SHP77 (cell line): ENCODE measurements at regions not wholly inside any gene's neighbourhood (a gene's known extent, or its start where the extent isn't known, plus 50 kb on each side); places are given as distances from the start of the nearest gene placed in this dataset.
"Not testable (repeated sequence)": the region's sequence is repeated elsewhere in the genome, so short reads cannot be mapped to it uniquely, and the experiment has no call there.

Experiments used
- DNase-seq, 2 experiments: peaks; one replicate each; lab custom pipeline; 2025; lab: John Stamatoyannopoulos, UW

DNA sequence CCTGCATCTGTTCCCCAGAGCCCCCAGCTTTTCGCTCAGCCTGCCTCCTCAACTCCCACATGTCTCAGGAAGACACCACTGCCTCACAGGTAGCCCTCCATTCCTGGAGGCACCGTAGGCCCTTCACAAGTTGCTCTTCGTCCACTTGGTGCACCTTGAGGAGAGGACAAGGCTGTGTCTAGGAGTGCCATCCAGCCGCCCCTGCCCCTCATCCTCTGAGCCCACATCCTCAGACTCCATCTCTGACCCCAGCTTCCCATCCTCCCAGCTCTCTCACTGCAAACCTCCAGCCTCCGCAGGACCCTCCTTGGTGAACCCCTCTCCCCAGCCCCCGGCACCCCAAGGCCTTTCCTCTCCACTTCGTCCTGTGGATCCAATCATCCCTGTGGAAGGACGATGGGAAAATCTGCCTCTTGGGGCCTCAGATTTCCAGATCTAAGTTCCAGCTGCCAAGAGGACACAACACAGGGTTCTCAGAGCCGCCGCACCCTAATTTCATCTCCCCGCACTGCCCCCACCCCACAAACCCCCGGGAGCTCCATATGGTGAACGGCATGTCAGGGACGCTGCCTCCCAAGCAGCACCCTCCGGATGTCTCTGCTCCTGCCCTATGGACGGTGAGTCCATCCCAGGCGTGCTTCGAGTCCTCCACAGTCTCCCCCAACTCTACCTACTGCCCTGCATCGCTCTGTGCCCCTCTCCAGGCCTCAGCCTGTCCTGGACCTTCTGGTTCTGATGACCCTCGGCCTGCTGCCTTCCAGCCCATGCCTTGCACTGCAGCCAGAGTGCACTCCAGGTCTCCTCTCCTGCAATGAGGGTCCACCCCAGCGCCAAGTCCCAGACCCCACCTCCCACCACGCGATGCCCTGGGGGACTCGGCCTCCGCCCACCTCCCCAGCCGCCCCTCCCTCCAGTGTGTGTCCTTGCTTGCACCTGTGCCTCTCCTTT is 314.1 kb upstream of the DIO3 start:
- no peak for DNase-seq

DNA sequence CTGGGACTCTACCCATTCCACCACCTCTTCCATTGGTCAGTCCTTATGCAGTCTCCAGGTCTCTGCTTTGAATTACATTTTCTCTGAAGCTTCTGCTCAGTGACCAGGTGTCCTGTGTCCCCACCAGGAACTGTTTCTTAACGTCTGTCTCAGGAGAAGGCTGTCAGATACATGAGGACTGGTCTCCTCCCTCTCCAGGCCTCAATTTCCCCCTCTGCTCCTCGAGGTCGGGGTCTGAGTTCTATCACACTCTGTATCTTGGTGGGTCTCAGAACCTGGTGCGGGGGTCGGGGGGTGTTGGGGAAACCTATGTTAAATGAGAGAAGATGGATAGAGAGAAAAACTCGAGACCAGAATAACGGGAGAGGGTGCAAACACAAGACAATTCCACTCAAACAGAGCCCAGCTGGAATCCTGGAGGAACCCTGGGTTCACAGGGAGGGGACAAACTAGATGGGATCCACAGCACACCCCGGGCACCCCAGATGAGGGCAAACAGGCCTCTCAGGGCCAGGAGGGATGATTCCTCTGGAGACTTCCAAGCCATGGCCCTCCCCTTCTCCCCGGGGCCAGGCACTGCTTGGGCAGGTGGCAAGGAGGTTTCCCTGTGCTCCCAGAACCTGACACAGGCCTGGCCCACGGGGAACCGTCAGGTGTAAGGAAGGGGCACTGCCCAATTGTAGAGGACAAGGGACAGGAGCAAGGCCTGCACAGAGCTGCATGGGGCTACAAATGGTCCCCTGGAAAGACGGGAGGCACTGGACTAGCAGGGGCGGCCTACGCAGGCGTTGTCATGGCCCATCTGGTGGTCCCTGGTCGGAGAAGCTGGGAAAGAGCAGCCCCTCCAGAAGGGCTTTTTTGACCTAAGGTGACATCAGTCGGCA is 313.2 kb upstream of the DIO3 start:
- DNase-seq = no peak

DNA sequence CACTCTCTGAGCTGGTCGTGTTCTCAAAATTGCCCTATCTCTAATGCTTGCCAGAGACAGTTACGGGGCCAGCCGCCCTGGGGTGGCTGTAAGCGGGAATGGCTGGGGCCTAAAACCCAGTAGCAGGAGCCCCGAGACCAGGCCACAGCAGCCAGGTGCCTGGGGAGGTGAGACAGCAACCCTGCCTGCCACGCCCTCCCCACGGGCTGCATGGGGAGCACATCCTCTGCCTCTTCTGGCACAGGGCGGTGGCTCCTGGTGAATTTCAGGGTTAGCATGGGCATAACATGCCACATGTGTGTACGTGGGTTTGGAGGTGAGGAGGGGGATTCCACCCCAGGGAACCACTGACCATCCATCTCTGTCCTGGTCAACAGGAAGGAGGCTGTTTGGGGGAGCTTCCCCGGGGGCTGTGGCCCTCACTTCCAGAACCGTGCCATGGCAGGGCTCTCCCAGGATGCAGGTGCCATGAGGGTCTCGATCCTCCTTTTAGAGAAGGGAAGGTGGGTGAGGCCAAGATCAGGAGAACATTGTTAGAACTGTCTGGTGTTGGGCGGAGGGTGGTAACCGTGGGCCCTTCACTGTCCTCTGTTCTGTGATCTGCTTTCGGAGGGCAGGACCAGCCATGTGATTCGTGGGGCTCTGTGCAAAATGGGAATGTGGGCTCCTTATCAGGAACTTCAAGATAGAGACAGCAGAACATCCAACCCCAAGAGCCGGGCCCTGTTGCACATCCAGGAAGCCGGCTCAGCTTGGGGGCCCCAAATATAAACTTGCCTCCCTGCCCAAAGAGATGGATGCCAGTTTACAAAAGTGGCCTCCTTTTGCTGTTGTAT is 312.2 kb upstream of the DIO3 start:
- DNase-seq = no peak

DNA sequence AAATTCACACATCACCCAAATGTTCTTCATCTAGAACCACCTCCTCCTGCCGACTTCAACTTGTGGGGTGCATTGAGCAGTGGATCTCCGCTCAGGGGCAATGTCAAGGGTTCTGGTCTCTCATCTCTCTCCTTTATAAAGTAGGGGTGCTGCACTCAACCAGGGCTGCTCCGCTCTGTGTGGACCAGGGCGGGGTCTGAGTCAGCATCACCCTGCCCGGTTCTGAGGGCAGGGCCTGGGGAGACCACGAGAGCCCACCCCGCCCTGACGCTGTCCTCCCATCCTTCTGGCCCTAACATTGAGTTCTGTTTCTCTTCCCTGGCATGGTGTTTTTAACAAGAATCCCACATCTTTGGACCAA is 311.6 kb upstream of the DIO3 start:
- DNase-seq = no peak

DNA sequence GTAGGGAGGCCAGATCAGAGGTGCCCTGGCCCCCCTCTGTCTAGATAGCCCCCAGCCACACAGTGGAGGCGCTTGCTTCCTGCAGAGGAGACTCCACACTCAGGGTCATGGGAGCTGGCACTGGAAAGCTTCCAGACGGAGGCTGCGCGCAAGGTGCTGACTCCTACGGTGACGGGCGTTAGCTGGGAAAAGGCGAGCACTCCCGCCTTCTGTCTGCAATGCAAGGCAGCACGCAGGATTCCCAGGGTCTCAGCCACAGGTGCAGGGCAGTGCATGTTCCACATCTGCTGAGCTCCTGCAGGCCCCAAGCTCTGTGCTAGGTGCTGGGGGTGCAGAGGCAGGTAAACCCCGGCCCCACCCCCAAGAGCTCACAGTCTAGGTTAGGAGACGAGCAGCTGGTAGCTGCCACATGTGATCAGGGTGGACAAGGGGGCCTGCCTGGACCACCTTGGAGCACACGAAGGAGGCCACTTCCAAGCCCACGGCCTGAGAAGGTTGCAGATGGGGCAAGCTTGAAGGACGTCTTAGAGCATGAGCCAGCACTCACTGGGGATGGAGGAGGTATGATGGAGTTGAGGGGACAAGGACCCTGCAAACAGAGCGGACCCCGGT is 310.9 kb upstream of the DIO3 start:
- DNase-seq = no peak

DNA sequence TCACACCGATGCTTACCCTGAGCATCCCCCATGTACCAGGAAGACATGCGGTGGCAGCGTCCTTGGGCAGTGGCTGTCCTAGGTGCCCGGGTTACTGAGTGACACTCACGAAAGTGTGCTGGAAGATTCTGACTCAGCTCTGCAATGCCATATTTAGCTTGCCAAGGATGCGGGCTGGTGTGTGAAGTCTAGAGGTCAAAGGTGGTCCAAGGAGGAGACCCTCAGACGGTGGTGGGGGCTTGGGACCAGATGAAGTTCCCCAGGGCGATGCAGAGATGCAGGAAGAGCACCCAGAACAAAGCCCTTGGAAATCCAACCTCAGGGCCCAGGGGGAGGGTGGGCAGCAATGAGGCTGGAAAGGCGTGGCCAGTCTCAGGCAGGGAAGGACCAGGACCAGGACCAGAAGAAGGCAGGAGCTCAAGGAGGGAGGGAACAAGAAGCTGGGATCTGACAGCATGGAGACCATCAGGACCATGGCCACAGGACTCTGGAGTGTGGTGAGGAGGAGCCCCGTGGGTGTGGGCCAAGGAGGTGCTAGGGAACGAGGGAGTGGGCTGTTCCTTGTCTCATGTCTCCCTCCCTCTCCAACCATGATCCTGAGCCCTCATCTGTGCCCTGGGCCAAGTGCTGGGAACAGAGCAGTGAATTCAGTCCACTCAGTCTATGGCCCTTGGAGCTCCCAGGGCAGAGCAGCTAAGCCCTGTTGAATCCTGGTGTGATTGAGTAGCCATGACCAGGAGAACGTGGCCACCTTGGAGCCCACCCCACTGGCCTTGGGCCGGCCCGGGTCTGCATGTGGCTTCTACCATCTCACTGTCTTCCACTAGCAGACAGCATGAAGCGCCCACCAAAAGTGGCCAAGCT is 310.1 kb upstream of the DIO3 start:
- DNase-seq = no peak

DNA sequence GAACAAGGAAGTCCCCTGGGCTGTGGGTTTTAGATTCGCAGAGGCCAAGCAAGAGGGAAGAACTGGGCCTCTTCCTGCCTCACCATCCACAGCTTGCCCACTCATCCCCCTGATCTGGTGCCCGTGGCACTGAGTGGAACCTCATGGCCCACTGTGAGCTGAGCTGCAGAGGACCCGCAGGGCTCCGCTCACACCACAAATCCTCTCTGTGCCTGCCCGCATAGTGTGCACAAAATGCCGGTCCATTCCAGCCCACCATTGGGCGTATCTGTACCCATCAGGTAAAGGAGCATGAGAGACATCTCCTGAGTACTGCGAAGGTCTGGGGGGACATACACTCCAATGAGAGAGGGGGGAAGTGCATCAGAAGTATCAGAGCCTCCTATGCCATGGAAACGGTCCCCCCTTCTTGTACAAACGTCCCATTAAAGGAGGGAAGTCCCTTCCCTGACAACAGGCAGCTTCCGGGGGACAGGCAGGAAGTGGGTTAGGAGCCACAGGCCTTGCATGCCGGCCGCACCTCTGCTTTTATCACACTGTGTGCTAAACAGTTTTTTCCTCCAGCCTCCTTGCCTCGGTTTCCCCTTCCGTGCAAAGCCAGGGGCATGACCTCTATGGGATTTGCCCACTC is 309.4 kb upstream of the DIO3 start:
- no peak for DNase-seq

DNA sequence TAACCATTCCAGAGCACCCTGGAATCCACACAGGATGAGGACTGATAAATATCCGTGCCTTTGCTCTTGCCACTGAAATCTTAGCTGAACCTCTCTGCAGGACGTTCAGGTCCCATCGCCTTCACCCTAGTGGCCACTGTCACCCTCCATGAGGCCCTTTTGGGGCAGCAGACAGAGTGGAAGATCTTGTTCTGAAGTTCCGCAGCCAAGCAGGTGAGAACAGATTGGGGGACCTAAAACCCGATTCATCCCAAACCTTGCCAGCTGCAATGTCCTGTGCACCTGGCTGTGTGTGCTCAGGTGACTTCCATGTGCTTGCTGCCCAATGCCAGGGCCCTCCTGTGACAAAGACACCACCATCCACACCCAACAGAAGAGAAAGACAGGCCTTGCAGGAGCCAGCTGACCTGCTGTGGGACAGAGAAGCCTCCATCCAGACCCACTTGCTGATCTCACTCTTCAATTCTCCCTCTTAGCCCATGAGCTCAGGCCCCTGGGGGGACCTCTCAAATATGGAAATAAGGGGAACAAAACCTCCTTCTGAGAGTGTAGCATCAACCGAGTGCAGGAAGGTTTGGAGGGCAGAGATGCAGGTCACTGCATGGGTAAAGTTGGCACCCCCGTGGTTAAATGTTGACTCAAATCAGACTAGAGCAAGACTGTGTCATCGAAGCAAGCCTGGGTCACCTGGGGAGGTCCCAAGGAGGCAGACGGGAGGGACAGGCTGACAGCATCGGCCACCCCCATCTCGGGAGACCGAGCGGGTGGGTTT is 308.7 kb upstream of the DIO3 start:
- no peak for DNase-seq

DNA sequence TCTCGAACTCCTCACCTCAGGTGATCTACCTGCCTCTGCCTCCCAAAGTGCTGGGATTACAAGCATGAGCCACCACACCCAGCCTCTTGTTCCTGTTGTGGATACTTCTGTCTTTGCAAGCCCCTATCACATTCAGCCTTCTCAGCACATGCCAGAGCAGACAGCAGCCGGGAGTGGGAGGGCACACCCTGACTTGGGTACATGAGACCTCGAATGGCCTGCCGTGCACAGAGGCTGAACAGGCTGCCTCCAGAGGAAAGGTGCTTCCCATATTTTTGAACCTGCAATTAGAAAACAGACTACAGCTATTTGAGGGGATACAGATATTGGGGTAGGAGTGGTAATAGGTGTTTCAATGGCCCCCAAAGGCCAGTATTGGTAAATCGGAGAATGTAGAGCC is 307.3 kb upstream of the DIO3 start:
- no peak for DNase-seq

DNA sequence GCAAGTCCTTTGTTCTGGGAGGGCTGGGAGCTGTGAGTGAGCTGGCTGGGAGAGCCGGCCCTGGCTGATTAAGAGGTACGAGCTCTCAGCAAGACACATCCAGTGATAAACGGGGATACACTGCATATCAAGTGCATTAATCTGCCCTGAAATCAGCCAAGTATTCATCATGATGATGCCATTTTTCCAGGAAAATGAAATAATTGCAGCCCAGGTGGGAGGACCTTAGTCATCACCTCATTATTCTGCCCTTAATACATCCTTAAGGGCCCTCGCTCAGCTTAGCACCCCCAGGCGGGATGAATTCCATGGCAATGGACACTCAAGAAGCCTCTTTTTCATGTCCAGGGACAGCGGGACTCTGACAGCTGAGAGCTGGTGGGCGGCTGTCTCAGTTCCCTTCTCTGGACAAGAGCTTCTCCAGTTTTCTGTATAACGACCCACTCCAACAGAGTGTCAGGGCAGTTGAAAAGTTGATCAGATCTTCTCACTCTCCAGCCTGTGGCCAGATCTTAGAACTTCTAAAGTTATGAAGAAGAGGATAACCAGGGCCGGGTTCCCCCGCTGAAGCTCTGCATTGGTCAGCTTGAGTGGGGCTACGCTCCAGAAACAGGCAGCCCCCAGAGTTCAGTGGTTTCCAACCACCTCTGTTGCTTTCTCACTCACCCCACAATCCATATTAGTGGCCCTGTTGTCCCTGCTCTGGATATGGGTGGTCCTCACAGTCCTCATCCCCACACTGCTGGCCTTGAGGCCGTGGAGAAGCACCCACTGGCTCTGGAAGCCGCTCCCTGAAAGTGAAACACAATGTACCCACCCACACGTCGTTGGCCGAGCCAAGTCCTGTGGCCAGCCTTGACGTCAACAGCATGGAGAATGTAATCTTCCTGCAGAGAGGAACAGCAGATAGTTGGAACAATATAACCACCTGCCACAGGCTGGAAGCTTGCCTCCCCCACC is 306.2 kb upstream of the DIO3 start:
- no peak for DNase-seq

DNA sequence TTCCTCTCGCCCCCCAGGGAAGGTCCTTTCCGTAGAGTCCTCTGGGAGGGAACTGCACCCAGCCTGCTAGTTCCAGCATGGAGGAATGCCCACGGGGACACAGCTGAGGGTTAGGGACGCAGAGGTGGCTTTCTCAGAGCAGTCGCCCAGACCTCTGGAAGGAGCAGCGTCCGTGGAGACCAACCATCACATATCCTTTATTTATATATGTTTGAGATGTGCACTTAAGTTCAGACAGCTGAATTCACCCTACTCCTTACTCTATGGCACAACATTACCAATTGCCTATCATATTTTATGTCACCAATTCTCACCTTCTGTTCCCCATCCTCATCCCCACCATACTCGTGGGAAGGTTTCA is 305.6 kb upstream of the DIO3 start:
- no peak for DNase-seq

DNA sequence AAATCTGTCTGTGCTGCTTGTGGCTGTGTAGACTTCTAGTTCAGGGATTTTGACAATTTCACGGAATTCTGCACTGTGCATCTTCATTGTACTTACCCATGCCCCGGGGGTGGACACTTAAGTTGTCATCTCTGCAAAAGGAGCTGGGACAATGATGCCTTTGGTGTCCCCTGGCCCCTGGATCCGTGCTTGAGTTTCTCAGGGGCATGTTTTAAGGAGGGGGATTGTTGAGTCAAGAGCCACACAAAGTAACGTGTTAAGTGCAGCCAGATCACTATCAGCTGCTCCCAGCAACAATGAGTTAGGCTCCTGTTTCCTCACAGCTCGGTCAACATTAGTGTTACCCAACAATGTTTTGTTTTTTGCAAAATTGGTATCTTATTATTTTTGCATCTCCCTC is 305.0 kb upstream of the DIO3 start:
- DNase-seq = no peak

DNA sequence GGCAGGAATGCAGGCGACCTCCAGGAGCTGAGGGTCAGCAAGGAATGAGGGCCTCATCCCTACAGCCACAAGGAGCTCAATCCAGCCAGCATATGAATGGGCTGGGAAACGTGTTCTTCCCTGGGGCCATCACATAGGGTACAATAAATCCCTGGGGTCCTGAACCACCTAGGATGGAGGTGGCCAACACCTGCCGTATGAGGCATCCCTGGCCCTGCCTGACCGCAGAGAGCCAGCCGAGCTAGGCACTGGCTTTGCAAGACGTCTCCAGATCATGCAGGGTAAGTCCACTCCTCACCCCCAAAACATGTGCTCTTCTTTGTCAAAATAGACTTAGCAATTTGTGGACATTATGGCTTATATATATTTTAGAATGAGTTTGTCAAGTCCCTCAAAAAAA is 303.7 kb upstream of the DIO3 start:
- DNase-seq = no peak

DNA sequence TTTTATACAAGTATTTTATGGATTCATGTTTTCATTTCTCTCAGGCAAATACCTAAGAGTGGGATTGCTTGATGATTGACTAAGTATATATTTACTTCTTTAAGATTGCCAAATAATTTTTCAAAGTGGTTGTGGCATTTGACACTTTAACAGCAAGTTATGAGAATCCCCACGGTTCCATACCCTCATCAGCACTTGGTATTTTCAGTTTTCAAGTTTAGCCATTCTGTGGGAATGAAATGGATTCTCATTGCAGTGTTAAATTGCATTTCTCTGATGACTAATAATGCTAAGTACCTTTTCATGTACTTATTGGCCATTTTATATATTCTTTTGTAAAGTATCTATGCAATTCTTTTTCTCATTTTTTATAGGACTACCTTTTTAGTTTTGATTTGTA is 301.5 kb upstream of the DIO3 start:
- DNase-seq = no peak

DNA sequence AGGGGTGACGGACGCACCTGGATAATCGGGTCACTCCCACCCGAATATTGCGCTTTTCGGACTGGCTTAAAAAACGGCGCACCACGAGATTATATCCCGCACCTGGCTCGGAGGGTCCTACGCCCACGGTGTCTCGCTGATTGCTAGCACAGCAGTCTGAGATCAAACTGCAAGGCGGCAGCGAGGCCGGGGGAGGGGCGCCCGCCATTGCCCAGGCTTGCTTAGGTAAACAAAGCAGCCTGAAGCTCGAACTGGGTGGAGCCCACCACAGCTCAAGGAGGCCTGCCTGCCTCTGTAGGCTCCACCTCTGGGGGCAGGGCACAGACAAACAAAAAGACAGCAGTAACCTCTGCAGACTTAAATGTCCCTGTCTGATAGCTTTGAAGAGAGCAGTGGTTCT is 294.9 kb upstream of the DIO3 start:
- not testable (repeated sequence) for DNase-seq

DNA sequence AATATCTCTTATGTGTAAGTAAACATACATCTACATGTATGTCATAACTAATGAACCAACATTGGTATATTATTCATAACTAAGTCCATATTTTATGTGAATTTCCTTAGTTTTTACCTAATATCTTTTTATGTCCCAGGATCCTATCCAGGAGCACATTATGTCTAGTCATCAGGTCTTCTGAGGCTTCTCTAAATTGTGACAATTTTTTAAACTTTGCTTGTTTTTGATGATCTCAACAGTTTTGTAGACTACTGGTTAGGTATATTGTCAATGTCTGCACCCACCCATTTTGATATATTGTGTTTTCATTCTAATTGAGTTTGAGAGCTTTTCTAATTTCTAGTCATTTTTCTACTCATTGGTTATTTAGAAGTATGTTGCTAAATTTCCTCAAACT is 288.2 kb upstream of the DIO3 start:
- no peak for DNase-seq

DNA sequence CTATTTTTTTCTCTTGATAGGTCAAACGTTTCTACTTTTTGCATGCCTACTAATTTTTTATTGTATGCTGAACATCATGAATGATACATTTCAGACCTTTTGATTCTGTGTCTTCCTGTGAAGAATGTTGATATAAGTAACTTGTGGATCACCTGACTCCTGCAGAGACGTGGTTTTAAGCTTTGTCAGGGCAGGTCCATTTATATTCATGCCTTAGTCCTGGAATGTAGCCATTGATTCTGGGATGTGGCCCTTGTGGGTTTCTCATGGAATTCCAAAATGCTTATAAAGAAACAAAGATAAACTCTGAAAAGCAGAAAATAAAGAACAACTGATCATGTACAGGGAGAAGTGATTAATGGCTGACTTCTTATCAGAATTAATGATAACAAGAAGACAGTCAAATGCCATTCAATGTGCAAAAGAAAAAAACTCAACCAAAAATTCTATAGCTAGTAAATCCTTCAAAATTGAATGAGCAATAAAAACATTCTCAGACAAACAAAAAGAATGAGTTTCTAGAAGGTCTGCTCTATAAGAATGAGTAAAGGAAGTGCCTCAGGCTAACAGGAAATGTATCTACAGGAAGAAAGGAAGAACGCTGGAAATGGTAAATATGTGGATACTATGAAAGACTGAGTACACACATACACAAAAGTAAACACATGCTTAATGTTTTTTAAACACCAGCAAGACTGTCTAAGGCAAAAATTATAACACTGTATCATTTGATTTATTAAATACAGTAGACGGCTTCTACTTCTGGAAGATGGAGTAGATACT is 284.8 kb upstream of the DIO3 start:
- DNase-seq = no peak

DNA sequence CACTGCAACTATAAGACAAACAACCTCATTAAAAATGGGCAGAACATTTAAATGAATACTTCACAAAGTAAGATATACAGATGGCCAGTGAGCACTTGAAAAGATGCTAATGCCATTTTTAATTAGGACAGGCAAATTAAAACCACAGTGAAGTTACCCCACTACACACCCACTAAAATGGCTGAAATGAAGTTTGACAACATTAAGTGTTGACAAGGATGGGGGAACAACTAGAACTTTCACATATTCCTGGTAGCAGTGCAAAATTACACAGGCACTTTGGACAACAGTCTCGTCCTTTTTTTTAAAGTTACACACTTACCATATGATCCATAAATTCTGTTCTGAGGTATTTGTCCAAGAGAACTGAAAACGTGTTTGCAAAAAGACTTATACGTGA is 278.9 kb upstream of the DIO3 start:
- DNase-seq = no peak
